Breast epithelium (tissue), 3 donors: ENCODE measurements at regions not wholly inside any gene's neighbourhood (a gene's known extent, or its start where the extent isn't known, plus 50 kb on each side); places are given as distances from the start of the nearest gene placed in this dataset.

Source experiments
- POLR2A ChIP-seq: fragments of 450-650 bp; IDR thresholded peaks from one replicate; pipeline ENCODE4 v1.6.1; 2016; ENCODE audit warnings: antibody characterized with exemption, mild to moderate bottlenecking, moderate library complexity
- POLR2AphosphoS5 ChIP-seq, 3 donors: sonication (generic); formaldehyde crosslinking; IDR thresholded peaks; one replicate each; pipeline ENCODE4 v1.6.1; 2017; ENCODE audit warnings: antibody characterized with exemption in 3 of 3
- TF ChIP-seq, protein P1 (sequence below), 3 donors: fragments of 450-650 bp; IDR thresholded peaks; one replicate each; pipeline ENCODE4 v1.5.1; 2016 to 2017; ENCODE audit warnings: antibody characterized with exemption in 3 of 3, mild to moderate bottlenecking in 3 of 3, moderate library complexity in 3 of 3

DNA sequence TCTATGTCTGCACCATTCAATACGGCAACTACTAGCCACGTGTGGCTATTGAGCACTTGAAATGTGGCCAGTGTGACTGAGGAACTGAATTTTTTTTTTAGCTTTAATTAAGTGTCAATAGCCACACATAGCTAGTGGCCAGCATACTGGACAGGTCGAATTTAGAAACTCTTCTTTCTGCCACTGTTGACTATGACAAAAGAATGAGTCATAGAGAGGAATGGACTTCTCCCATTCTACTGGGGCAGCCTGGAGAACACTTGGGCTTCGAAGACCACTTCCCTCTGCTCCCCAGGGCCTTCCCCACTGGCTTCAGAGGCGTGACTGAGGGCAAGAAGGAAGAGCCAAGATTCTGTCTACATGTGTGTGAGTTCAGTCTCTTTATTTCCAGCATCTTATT, 137.5 kb downstream of the SNX10 start:
- TF ChIP-seq, protein P1, sequence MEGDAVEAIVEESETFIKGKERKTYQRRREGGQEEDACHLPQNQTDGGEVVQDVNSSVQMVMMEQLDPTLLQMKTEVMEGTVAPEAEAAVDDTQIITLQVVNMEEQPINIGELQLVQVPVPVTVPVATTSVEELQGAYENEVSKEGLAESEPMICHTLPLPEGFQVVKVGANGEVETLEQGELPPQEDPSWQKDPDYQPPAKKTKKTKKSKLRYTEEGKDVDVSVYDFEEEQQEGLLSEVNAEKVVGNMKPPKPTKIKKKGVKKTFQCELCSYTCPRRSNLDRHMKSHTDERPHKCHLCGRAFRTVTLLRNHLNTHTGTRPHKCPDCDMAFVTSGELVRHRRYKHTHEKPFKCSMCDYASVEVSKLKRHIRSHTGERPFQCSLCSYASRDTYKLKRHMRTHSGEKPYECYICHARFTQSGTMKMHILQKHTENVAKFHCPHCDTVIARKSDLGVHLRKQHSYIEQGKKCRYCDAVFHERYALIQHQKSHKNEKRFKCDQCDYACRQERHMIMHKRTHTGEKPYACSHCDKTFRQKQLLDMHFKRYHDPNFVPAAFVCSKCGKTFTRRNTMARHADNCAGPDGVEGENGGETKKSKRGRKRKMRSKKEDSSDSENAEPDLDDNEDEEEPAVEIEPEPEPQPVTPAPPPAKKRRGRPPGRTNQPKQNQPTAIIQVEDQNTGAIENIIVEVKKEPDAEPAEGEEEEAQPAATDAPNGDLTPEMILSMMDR (IDR thresholded peaks at IDR 0.05), result no peak
- TF ChIP-seq POLR2A (no peak), POLR2AphosphoS5 (IDR thresholded peaks at IDR 0.05) (no peak)
